DMS 273 (cell line): ENCODE measurements at regions not wholly inside any gene's neighbourhood (a gene's known extent, or its start where the extent isn't known, plus 50 kb on each side); places are given as distances from the start of the nearest gene placed in this dataset.
"Not testable (repeated sequence)": the region's sequence is repeated elsewhere in the genome, so short reads cannot be mapped to it uniquely, and the experiment has no call there.

Experiments
- DNase-seq: peaks from one replicate; lab custom pipeline; 2025; ENCODE audit not compliant: unreplicated experiment; lab: John Stamatoyannopoulos, UW

- DNase-seq, result no peak
Observed at GRCh38 chr5:167821669-167822068, 469.8 kb upstream of the WWC1 start.

- no peak for DNase-seq
Observed at GRCh38 chr5:167822241-167822640, 469.2 kb upstream of the WWC1 start.

- DNase-seq, result no peak
Observed at GRCh38 chr5:167823405-167823804, 468.0 kb upstream of the WWC1 start.

GRCh38 chr5:167827766-167828165 is 463.7 kb upstream of the WWC1 start:
- no peak for DNase-seq

GRCh38 chr5:167831754-167832504 is 459.5 kb upstream of the WWC1 start:
- no peak for DNase-seq

GRCh38 chr5:167832609-167833008 is 458.8 kb upstream of the WWC1 start:
- DNase-seq, result no peak

GRCh38 chr5:167833456-167833855 is 458.0 kb upstream of the WWC1 start:
- no peak for DNase-seq

GRCh38 chr5:167835146-167835545 is 456.3 kb upstream of the WWC1 start:
- no peak for DNase-seq

- no peak for DNase-seq
Observed at GRCh38 chr5:167837127-167837526, 454.3 kb upstream of the WWC1 start.

GRCh38 chr5:167839065-167839464 is 452.4 kb upstream of the WWC1 start:
- DNase-seq, result no peak

- DNase-seq, result no peak
Observed at GRCh38 chr5:167840527-167841130, 450.8 kb upstream of the WWC1 start.

GRCh38 chr5:167843881-167844572 is 447.4 kb upstream of the WWC1 start:
- no peak for DNase-seq

- DNase-seq, result no peak
Observed at GRCh38 chr5:167845952-167846351, 445.5 kb upstream of the WWC1 start.

GRCh38 chr5:167849874-167850273 is 441.6 kb upstream of the WWC1 start:
- no peak for DNase-seq

- no peak for DNase-seq
Observed at GRCh38 chr5:167850911-167851310, 440.5 kb upstream of the WWC1 start.

GRCh38 chr5:167851416-167851815 is 440.0 kb upstream of the WWC1 start:
- no peak for DNase-seq

GRCh38 chr5:167852515-167852914 is 438.9 kb upstream of the WWC1 start:
- no peak for DNase-seq

- DNase-seq, result no peak
Observed at GRCh38 chr5:167853421-167853820, 438.0 kb upstream of the WWC1 start.

GRCh38 chr5:167855818-167856217 is 435.6 kb upstream of the WWC1 start:
- DNase-seq, result no peak

- no peak for DNase-seq
Observed at GRCh38 chr5:167857321-167857720, 434.1 kb upstream of the WWC1 start.

- not testable (repeated sequence) for DNase-seq
Observed at GRCh38 chr5:167858186-167858855, 433.1 kb upstream of the WWC1 start.
